GM21737 (cell line): ENCODE measurements at regions not wholly inside any gene's neighbourhood (a gene's known extent, or its start where the extent isn't known, plus 50 kb on each side); places are given as distances from the start of the nearest gene placed in this dataset.
A peak's percentile ranks its signal among the peaks of the same experiment; 100 is the strongest.
"Not testable (repeated sequence)": the region's sequence is repeated elsewhere in the genome, so short reads cannot be mapped to it uniquely, and the experiment has no call there.

Experiments
- ATAC-seq: cut with Tn5 transposase; IDR thresholded peaks from one replicate; pipeline ENCODE4 v1.9.1; 2021; ENCODE audit warnings: mild to moderate bottlenecking, moderate library complexity; ENCODE audit not compliant: unreplicated experiment

- not testable (repeated sequence) for ATAC-seq
Measured at GRCh38 chr4:74505355-74505978, 60.5 kb downstream of the AREG start.

DNA sequence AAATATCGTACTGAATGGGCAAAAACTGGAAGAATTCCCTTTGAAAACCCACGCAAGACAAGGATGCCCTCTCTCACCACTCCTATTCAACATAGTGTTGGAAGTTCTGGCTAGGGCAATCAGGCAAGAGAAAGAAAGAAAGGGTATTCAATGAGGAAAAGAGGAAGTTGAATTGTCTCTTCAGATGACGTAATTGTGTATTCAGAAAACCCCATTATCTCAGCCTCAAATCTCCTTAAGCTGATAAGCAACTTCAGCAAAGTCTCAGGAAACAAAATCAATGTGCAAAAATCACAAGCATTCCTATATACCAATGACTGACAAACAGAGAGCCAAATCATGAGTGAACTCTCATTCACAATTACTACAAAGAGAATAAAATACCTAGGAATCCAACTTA lies 64.4 kb downstream of the AREG start:
- not testable (repeated sequence) for ATAC-seq

DNA sequence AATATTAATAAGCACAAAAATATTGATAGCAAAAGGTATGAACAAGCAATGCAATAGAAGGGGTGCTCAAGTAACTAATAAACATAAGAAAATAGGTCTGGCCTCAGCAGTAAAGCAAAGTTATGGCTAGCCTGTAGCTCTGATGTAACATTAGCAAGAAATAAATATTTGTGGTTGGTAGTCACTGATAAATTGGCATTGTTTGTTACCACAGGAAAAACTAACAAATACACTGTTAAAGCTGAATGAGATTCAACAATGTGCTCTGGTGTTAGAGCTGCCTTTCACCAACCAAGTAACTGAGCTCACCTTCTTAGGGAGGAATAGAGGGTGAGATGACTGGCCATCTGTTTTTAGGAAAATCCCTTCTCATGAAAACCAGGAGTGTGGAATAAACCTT lies 71.4 kb downstream of the AREG start:
- no peak for ATAC-seq

- ATAC-seq: no peak
Measured at GRCh38 chr4:74517996-74518395, 73.1 kb downstream of the AREG start.

- no peak for ATAC-seq
Measured at GRCh38 chr4:74522251-74522991, 77.5 kb downstream of the AREG start.

DNA sequence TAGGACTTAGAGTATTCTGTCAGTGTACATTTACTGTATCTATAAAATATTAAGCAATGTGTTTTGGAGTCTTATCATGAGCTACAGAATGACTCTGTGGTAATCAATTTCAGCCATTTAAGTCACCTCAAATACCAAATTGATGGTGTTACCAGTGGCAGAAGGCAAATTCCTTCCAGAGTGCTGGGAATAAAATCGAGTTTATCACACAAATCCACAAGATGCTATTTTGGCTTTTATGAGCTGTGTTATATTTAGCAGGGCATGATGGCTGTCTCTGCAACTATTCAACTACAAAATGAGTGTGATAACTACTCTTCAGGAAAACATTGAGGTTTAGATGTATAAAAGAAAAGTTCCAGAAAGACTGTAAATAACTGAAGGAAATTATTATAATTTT lies 78.2 kb downstream of the AREG start:
- ATAC-seq: no peak

DNA sequence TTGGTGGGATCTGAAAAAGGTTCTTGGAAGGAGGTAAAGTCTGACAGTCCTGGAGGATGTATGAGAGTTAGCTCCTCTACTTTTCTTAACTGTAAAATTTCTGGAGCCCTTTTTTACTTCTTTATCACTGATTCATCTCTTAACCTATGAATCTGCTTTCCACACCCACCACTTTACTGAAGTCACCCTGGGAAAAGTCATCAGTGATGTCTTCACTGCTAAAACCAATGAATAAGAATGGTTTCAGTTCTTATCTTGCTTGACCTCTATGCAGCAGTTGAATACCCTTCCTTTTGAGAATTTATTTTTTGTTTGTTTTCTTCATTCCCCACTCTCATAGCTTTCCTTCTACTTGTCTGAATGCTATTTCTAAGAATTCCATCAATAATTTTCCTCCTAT lies 80.0 kb downstream of the AREG start:
- no peak for ATAC-seq

GRCh38 chr4:74527049-74527448 lies 82.1 kb downstream of the AREG start:
- ATAC-seq: no peak

GRCh38 chr4:74528178-74528577 lies 83.2 kb downstream of the AREG start:
- no peak for ATAC-seq

DNA sequence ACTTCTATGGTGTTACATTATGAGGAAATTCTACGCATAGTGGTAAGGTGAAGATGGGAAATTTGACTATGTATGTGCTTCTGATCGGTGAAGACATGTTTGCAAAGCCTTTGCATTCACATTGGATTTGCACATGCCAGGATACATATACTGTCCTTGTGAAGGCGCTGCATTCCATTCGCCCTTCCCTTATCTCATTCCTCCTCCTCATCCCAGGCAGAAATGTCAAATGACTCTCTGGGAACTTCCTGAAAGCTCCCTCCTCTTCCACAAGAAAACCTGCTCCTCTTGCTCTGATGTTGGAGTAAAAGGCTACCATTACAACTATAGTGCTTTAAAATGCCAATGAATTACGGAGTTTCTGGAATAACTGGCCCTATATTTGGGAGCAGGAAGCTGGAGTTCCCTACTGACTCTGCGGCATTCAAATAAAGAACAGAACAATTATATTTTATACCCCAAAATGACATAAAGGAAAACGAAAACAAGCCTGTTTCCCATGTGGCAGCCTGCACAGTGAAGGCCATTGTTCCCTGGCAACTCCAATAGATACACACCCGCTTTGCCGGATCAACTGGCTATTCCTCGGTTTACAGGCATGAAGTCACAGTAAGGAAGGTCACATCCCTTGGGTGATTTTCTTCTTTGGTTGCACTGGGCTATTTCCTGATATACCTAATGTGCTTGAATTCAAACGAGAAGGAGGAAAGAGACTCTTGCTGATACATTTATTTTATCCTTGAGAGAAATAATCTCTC lies 84.5 kb downstream of the AREG start:
- ATAC-seq: no peak

DNA sequence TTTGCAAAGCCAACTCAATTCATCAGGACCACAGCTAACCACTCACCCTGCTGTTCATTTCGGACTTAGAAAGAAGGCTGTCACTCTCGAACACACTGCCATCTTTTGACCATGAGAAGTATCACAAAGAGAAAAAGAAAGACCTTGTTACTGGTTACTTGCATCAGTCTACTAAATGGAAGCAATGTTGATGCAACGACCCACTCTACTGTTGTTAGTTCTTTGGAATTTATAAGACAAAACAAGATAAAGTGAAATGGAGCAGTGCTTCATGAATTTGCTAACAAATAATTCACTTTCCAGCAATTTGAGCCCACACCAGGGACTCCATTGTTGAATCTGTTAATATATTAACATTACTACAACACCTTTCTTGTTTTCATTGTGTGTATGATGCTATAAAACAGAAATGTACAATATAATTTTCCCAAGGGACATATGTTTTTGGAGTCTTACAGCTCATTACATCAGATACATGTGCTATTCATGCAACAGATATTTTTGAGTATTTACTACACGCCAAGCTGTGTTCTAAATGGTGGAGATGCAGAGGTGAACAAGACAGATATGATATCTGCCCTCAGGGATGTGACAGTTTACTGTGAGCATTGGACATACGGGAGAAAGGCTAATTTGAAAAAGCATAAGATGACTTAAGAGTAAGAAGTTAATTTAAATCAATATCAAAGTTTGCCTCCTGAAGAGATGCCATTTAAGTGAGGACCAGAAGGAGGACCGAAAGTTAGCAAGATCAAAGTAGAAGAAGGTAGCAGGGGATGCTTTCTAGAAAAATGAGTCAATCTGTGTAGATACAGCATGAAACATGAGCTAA lies 87.2 kb downstream of the AREG start:
- peak; percentile 75 for ATAC-seq

DNA sequence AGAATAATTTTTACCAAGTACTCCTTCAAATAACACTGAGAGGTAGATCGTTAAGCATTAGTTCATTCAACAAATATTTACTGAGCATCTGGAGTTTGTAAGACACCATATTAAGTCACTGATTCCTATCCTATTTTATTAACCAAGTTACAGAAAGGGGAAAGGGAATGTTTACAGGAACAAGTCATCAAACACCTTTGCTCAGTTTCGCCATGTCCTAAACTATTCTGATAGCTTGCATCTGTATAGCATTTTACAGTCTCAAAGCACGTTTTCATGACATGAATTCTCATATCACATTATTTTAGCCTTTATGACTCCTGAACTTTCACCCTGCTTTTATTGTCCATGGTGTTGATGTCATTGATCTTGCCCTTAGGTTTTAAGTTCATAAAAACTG lies 89.2 kb downstream of the AREG start:
- ATAC-seq: no peak

GRCh38 chr4:74534936-74535335 lies 90.0 kb downstream of the AREG start:
- ATAC-seq: no peak

DNA sequence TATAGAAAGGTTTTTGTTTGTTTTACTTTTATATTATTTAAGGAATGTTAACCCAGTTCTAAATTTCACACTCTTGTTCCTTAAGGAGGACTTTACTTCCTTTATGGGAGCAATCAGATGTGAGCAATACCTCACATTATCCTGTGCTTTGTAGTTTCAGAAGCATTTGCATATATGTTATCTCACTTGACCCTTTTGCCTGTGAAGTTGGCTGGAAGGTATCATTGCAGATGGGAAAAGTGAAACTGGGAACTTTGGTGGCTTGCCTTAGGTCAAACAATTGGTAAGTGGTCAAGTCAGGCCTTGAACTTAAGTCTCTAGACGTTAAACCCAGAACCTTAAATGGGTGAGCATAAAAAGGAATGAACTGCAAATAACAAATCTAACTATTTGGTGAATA lies 90.6 kb downstream of the AREG start:
- ATAC-seq: no peak

- ATAC-seq: no peak
Measured at GRCh38 chr4:74536557-74536956, 91.6 kb downstream of the AREG start.

- ATAC-seq: no peak
Measured at GRCh38 chr4:74537459-74537858, 92.5 kb downstream of the AREG start.

GRCh38 chr4:74539044-74539790 lies 94.3 kb downstream of the AREG start:
- ATAC-seq: no peak

GRCh38 chr4:74540193-74540592 lies 95.3 kb downstream of the AREG start:
- no peak for ATAC-seq

DNA sequence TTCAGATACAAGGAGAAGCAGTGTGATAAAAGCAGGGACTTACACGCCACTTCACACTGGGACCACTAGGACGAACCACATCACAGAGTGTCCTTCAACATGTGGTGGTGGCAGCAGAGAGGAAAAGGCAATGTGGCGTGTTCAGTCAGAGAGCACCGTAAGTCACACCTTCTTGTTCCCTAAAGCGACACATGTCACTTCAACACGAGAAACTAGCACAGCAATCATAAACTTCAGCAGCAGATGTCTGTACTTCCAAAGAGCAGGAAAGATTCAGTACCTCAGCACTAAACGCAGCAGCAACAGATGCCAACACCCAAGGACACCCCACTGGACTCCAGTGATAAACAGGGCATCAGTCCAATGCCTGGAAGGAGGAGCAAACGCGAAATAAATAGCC lies 96.7 kb downstream of the AREG start:
- ATAC-seq: no peak

GRCh38 chr4:74543231-74543781 lies 98.4 kb downstream of the AREG start:
- peak; percentile 91 for ATAC-seq
